Kidney epithelial cell (primary cell): ENCODE measurements at regions not wholly inside any gene's neighbourhood (a gene's known extent, or its start where the extent isn't known, plus 50 kb on each side); places are given as distances from the start of the nearest gene placed in this dataset.
"Not testable (repeated sequence)": the region's sequence is repeated elsewhere in the genome, so short reads cannot be mapped to it uniquely, and the experiment has no call there.

ENCODE experiments used
- DNase-seq: peaks from one replicate; pipeline ENCODE4 v3.0.0-alpha.2; 2010; ENCODE audit warnings: low read depth
- H3K27me3 ChIP-seq: 2 replicates; pipeline ENCODE4 v1.6.0; 2011; ENCODE audit warnings: low read length; ENCODE audit not compliant: control insufficient read depth, insufficient read depth
- H3K36me3 ChIP-seq: 2 replicates; pipeline ENCODE4 v1.5.1; 2011; ENCODE audit warnings: low read length; ENCODE audit not compliant: control insufficient read depth, insufficient read depth
- H3K4me3 ChIP-seq: 2 replicates; pipeline ENCODE4 v1.5.1; 2011; ENCODE audit warnings: low read depth, mild to moderate bottlenecking, control low read depth, low read length
- CTCF ChIP-seq: IDR thresholded peaks from 2 replicates; pipeline ENCODE4 v1.5.1; 2011; ENCODE audit warnings: mild to moderate bottlenecking, moderate library complexity, low read length, control low read depth, inconsistent platforms; ENCODE audit not compliant: insufficient read depth, poor library complexity, severe bottlenecking

- not testable (repeated sequence) for H3K27me3 ChIP-seq, DNase-seq, H3K4me3 ChIP-seq, H3K36me3 ChIP-seq
These were observed 63.0 kb upstream of the KIF2A start for GRCh38 chr5:62243046-62243445.

- H3K27me3 ChIP-seq, DNase-seq, H3K4me3 ChIP-seq, H3K36me3 ChIP-seq: not testable (repeated sequence)
These were observed 57.8 kb upstream of the KIF2A start for GRCh38 chr5:62248192-62248591.

GRCh38 chr5:62250085-62250484 is 55.9 kb upstream of the KIF2A start:
- H3K36me3 ChIP-seq, DNase-seq, H3K27me3 ChIP-seq, H3K4me3 ChIP-seq: not testable (repeated sequence)

- H3K27me3 ChIP-seq, H3K36me3 ChIP-seq, H3K4me3 ChIP-seq, DNase-seq: not testable (repeated sequence)
These were observed 55.1 kb upstream of the KIF2A start for GRCh38 chr5:62250919-62251318.

GRCh38 chr5:62252519-62252918 is 53.5 kb upstream of the KIF2A start:
- H3K27me3 ChIP-seq, DNase-seq, H3K4me3 ChIP-seq, H3K36me3 ChIP-seq: not testable (repeated sequence)

GRCh38 chr5:62255551-62255950 is 50.5 kb upstream of the KIF2A start:
- not testable (repeated sequence) for H3K4me3 ChIP-seq, DNase-seq, H3K36me3 ChIP-seq, H3K27me3 ChIP-seq

GRCh38 chr5:62256161-62257019 is 49.6 kb upstream of the KIF2A start:
- DNase-seq = no peak
- H3K4me3 ChIP-seq = no peak overlapping the region
- H3K36me3 ChIP-seq = no peaks in the 10 kb centered on the region
- no peak for TF ChIP-seq CTCF
- no peaks in the 10 kb centered on the region for H3K27me3 ChIP-seq
